LNCAP (cell line): ENCODE measurements at regions not wholly inside any gene's neighbourhood (a gene's known extent, or its start where the extent isn't known, plus 50 kb on each side); places are given as distances from the start of the nearest gene placed in this dataset.

Experiments used
- TF ChIP-seq, protein P1 (sequence below): fragments of 450-650 bp; IDR thresholded peaks from 2 replicates; pipeline ENCODE4 v1.5.1; 2017; ENCODE audit warnings: mild to moderate bottlenecking

DNA sequence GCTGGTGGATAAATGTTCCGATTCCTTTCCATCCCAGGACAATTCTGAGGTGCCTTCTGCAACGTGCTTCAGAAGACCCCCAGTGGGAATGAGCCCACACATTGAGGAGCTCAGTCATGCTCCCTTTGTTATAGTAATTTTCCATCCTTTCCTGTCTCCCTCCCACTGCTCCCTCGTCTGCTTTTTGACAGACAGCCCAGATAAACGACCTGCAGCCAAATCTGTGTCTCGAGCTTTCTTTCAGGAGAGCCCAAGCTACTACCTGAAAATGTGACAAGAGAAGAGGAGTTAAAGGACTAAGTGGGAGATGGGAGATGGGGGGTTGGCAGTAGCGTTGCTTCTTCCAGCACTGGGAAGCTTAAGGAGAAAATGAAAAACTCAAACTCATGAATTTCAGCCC lies 65.9 kb upstream of the LRRN2 start:
- TF ChIP-seq, protein P1, sequence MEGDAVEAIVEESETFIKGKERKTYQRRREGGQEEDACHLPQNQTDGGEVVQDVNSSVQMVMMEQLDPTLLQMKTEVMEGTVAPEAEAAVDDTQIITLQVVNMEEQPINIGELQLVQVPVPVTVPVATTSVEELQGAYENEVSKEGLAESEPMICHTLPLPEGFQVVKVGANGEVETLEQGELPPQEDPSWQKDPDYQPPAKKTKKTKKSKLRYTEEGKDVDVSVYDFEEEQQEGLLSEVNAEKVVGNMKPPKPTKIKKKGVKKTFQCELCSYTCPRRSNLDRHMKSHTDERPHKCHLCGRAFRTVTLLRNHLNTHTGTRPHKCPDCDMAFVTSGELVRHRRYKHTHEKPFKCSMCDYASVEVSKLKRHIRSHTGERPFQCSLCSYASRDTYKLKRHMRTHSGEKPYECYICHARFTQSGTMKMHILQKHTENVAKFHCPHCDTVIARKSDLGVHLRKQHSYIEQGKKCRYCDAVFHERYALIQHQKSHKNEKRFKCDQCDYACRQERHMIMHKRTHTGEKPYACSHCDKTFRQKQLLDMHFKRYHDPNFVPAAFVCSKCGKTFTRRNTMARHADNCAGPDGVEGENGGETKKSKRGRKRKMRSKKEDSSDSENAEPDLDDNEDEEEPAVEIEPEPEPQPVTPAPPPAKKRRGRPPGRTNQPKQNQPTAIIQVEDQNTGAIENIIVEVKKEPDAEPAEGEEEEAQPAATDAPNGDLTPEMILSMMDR, result no peak

DNA sequence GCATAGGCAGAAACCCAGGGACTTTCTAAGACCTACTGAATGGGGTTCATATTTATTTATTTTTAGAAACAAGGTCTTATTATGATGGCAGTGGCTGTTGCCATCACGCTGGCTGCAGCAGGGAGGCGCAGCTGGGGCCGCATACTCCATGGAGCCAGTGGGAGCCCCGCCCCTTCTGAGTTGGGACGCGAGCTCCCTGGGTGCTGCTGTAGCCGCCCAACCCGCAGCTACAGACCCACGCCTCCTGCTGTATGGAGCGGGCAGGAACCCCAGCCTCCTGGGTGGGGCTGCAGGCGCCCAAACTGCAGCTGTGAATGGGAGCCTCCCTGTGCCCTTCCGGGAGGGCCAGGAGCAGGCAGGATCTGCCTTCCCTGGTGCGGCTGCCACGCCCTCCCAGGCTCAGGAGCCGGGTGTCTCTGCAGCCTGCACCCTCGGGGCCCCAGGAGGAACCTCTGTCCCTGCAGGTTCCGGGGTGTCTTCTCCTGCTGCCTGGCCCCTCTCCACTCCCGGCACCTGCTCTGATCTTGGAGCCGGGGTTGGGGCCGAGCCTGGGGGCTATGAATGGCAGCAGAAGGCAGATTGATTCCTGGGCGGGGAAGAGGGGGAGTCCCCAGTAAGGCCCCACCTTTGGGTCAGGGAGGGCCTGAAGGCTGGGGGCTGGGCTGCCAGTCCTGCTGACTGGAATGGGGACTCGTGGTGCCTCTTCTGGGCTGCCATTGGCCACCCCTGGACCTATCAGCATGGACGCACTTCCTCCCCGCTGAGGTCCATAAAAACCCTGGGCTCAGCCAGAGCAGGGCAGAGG lies 66.5 kb upstream of the LRRN2 start:
- TF ChIP-seq, protein P1, result peak; percentile 47; the same call in 1 of the 2 replicates

- TF ChIP-seq, protein P1, result no peak
Observed at GRCh38 chr1:204752688-204753040, 67.1 kb upstream of the LRRN2 start.

- TF ChIP-seq, protein P1, result no peak
Observed at GRCh38 chr1:204754821-204755220, 69.3 kb upstream of the LRRN2 start.

DNA sequence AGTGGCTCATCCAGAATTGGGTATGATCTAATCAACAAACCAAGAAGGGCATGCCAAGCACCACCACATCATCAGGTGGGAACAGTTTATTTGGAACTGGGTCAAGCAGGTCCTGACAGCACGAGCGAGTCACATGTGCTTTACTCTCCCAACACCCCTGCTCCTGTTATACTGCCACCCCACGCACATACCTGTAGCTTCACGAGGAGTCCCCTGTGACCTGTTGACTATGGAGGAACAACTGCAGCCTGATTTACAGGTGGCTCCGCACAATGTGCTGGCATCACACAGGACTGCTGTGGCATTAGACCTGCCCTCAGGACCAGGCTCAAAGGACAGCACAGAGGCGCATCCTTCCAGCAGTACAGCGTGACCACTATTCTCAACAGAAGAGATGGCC lies 70.8 kb upstream of the LRRN2 start:
- TF ChIP-seq, protein P1, result no peak

DNA sequence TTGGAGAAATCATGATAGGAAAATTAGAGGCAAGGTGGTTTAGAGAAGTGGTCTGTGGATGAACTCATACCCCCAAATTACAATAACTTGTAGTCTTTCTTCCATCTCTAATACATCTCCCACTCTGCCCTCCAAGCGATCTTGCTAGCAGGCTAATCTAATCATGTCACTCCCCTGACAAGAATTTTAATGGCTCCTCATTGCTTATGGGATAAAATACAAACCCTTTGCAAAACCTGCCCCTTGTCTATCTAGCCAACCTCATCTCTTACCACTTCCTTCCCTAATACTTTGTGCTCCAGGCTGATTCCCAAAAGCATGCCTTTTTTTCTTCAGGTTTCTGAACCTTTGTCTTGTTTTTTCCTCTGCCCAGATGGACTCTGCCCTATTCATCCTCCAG lies 71.3 kb upstream of the LRRN2 start:
- TF ChIP-seq, protein P1, result no peak

GRCh38 chr1:204758601-204759000 lies 73.1 kb upstream of the LRRN2 start:
- TF ChIP-seq, protein P1, result no peak

GRCh38 chr1:204760350-204760749 lies 74.8 kb upstream of the LRRN2 start:
- TF ChIP-seq, protein P1, result no peak
